Head of caudate nucleus (tissue), 42 donors: ENCODE measurements at regions not wholly inside any gene's neighbourhood (a gene's known extent, or its start where the extent isn't known, plus 50 kb on each side); places are given as distances from the start of the nearest gene placed in this dataset.

ENCODE experiments used
- DNase-seq, 42 donors: peaks; one replicate each; pipeline versions ENCODE4 v3.0.0 to v3.0.0-alpha.2; 2020 to 2021; ENCODE audit warnings: mixed read lengths in 7 of 42
- intact Hi-C: fragments of 100-400 bp; cut with DNase I; formaldehyde crosslinking; loops from one replicate; pipeline ENCODE4 v1.15.0; 2022

DNA sequence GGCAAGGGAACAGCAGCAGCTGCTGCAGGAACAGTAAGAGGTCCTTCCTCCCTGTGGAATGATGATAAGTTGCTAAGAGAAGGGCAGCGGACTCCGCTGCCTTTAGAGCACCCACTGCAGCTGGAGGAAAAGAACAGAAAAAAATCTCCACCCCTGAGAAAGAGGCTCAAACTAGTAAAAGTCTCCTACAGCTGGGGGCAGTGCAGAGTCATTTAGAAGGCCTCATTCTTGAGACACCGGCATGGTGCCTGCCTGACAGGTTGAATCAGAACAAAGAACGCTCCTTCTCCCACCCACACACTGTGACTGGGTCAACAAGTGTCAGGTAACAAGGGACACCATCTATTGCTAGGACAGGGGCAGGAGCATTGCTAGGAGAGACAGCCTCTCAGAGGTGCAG is 188.4 kb downstream of the ABHD5 start:
- intact Hi-C loops, result loop anchor here (10.0 kb wide), 1 partner anchor 316 kb away; no protein-coding TSS in a partner anchor
- peak in 10 of 42 donors; percentile 11 to 71 (median 42) for DNase-seq

DNA sequence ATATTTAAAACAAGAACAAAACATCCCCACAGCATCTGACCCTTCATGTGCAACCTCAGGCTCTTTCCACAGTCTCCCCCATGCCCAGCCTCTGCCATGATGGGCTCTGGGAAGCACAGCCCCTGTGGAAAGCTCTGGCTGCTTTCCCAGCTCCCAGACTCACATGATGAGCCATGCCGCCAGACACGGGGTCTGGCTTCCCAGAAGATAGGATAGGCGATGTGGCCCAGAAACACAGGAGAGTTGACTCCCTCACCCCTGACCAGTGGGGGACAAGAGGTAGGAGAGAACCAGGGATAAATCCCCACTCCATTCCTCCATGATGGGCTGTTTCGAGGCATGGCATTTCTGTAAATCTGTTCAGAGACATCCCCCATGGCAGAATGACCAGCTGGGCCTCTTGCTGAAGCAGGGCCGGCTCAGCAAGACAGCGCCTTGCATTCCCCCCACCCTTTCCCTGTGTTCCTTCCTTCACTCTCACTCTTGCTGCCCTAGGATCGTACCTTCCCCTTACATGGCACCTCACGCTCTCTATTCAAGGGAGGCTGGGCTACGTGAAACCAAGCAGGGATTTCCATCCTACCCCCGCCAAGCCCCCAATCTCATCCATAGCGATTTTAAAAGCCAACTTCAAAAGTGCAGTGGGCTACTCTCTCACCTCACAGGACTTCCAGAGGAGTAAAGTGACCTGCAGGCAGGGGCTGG is 192.4 kb downstream of the ABHD5 start:
- DNase-seq, result no peak
- intact Hi-C loops, result no loop called here

- intact Hi-C loops, result no loop called here
- DNase-seq, result peak in 3 of 42 donors; percentile 23 to 35 (median 32)
Measured at GRCh38 chr3:43883729-43884396, 193.1 kb downstream of the ABHD5 start.

GRCh38 chr3:43884581-43884980 is 193.8 kb downstream of the ABHD5 start:
- DNase-seq, result no peak
- intact Hi-C loops, result no loop called here

DNA sequence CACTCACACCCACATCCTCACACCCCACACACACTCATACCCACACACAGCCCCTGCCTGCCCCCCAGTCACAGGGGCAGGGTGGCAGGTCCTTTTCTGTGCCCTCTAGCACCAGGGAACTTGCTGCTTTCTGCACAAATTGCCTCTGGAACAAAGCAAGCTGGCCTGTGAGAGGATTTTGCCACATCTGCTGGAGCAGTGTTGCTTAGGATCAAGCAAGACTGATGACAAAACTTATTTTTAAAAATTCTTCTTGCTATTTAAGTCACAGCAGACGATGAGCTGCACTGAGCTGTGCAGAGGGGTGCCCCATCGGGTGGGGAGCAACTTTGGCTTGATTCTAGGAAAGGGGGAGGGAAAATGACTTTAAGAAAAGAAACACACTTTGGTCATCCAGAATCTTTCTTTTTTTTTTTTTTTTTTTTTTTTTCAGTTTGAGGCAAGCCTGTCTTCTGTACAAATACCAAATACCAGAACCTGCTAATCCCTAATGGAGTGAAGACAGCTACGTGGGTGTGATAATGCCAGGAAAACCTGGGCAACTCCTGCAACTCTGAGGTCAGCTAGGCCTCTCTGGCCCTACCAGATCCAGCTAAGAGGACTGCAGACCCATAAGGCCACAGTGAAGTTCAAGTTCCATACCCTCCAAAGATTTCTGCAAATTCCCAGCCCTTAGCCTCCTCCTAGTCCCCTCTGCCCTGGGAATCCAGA is 195.3 kb downstream of the ABHD5 start:
- peak in 8 of 42 donors; percentile 9 to 53 (median 26) for DNase-seq
- intact Hi-C loops, result no loop called here

- intact Hi-C loops, result no loop called here
- DNase-seq, result no peak
Measured at GRCh38 chr3:43892061-43892460, 201.3 kb downstream of the ABHD5 start.

DNA sequence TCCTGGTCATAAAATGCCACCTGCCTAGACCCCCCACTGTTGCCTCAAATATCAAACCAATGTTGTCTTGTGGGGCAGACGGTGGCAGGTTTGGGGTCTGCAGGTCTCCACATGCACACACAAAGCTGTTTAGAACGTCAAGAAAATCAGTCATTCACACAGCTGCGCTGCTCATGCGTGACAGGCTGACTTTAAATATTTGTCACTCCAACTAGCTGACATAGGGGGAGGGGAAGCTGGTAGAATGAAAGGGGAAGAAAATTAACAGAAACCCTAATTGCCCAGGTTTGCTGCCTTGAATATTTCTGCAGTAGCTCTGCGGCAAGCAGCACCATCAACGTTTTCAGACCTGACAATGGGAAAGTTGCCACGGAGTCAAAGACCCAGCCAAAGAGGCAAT is 201.8 kb downstream of the ABHD5 start:
- DNase-seq, result no peak
- intact Hi-C loops, result no loop called here

DNA sequence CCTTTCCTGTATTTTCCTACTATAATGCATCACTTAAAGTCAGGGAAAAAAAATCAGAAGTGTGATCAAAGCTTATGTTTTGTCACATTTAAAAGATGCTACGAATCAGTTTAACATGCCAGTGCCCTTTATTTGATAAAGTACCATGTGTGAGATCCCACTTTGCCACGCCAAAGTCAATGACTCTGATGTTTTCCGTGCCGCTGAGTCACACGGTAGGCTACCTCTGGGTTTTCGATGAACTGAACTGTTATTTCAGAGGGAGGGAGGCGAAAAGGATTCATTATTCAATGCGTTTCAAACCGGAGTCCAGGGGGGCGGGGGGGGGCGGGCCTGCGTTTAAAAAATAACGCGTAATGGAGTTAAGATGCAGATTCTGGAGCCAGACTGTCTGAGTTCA is 203.0 kb downstream of the ABHD5 start:
- intact Hi-C loops, result no loop called here
- peak in 5 of 42 donors; percentile 18 to 56 (median 31) for DNase-seq

DNA sequence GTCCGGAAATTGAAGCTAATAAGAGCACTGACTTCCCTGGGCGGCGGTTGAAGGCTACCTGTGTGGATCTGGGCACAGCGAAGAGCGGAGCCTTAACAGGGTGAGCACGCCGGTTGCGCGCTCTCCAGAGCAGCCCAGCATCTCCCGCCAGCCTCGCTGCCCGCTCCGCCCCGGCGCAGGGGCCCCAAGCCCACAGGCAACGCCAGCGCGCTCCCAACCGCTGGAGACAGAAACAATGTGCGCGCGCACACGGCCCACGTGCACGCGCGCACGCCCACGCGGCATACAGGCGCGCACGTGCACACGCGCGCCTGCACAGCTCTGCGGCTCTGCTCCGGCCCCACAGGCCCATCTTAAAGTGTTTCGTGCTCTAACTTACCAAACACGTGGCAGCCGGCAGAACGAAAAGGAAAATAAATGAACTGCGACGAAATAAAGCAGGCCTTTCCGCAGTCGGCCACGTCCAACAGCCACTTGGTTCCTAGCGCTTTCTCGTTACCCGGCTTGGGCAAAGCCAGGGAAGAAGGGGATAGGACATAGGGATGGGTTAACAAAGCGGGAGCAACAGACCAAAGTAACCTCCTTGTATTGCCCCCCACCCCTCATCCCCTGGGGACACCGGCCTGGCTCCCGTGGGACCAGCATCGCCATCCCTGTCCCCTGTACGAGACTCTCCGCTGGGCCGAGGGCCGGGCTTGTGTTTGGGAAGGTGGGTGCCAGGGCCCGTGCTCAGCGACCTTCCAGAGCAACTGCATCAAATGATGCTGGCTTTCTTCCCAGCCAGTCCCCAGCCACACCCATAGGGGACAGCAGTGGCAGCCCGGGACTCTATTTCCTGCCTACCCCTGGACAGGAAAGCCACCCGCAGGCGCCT is 203.7 kb downstream of the ABHD5 start:
- DNase-seq, result peak in 39 of 42 donors; percentile 13 to 74 (median 54)
- intact Hi-C loops, result no loop called here

DNA sequence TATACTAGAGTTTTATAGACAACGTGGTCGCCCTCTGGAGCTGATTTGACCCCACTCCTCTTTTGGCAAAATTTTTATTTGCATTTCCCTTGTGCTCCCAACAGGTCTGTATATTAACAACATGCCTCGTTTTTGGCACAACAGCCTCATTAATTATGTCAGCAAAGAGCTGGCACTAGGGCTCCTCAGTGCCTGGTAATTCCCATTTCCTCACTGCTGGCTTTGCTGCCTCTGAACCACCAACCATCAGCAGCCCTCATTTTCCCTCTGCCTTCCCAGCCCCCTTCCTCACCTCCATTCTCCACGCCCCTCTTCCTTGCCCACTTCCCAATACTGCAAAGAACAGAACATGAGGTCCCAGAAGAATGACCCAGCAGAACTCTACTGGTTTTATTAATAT is 204.8 kb downstream of the ABHD5 start:
- intact Hi-C loops, result no loop called here
- DNase-seq, result no peak

DNA sequence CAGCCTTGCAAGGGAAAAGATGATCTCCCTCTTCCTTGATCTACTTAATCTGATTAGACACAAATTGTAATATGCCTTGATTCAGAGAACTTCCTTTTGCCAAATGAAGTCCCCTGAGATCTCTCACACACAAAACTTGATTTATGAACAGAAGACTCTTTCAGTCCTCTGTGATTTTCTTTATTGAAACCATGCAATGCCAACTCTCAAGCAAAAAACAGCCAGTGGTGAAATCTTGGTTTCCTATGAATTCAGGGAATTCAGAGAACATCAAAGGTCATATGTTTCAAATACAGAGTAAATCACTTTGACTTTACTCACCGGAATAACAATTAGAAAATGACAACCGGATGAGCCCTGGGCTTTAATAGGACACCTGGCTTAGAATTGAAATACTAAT is 211.7 kb downstream of the ABHD5 start:
- no peak for DNase-seq
- intact Hi-C loops, result no loop called here

DNA sequence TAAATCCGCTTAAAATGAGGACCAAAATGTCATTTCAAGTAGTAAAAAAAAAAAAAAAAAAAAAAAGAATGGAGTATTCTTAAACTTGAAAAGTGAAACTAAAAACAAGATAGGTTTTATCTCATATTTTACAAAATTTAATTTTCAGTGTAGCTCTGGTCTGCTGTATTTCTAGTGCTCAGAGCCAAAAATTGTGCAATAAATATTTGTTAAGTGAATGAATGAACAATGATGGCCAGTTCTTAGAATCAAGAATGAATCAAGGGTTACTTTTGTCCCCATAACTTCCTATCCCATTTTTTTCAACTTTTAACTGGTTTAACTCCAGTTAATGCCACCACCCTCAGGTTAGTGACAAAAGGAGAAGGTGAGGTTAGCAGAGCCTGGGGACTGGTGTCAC is 214.4 kb downstream of the ABHD5 start:
- intact Hi-C loops, result no loop called here

GRCh38 chr3:43906849-43907507 is 216.2 kb downstream of the ABHD5 start:
- intact Hi-C loops, result no loop called here
- DNase-seq, result no peak

More for the DNA sequence above, 214.4 kb downstream of the ABHD5 start:
- DNase-seq, result no peak

- intact Hi-C loops, result no loop called here
- DNase-seq, result no peak
Measured at GRCh38 chr3:43907508-43907858, 216.7 kb downstream of the ABHD5 start.

DNA sequence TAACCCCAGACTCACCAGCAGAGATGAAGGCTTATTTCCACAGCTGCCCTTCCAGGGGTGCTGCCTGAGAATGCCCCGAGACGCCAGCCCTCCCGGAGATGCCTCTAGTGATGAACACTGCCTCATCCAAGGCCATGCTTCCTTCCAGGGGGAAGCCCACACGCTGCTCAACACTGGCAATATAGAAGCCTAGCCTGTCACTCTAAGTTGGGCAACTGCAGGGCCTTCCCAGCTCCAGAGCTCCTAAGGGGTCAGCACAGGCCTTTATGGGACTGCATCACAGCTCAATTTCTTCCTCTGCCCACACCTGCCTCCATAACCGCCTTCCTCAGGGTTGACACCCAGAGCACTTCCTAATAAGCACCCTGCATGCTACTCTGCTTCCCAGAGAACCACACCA is 217.7 kb downstream of the ABHD5 start:
- intact Hi-C loops, result no loop called here
- no peak for DNase-seq

DNA sequence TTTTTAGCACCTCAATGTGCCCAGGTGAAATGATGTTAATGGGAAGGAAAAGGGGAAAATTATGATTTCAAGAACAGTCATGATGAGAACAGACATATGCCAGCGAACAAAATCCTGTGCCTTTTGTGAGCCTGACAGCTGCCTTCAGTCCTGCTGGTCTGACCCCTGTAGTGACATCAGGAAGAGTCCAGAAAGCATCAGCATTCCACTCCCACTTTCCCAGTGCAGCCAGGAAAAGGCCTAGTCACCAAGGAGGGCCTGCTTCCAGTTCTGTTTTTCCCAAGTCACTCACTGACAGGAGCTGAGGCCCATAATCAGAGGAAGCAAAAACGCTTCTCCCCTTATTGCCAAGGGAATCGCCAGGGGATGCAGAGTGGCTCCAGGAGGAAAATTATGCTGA is 218.4 kb downstream of the ABHD5 start:
- DNase-seq, result no peak

GRCh38 chr3:43910750-43911149 is 220.0 kb downstream of the ABHD5 start:
- no peak for DNase-seq
- intact Hi-C loops, result no loop called here

More for the DNA sequence above, 218.4 kb downstream of the ABHD5 start:
- intact Hi-C loops, result no loop called here

GRCh38 chr3:43913036-43913948 is 222.6 kb downstream of the ABHD5 start:
- no peak for DNase-seq
- intact Hi-C loops, result no loop called here
